ENCODE measurements at regions not wholly inside any gene's neighbourhood (a gene's known extent, or its start where the extent isn't known, plus 50 kb on each side); places are given as distances from the start of the nearest gene placed in this dataset.
A peak's percentile ranks its signal among the peaks of the same experiment; 100 is the strongest.

GRCh38 chr2:57181315-57182038 lies 865.1 kb upstream of the VRK2 start:
- Histone ChIP-seq H3K4me3 (ENCODE audit: low read depth, low read length) (no peak overlapping the region), H3K36me3 (ENCODE audit: control insufficient read depth, insufficient read depth, low read length) (no peaks in the 10 kb centered on the region), H3K27me3 (ENCODE audit: control insufficient read depth, insufficient read depth, low read length) (no peaks in the 10 kb centered on the region)
- TF ChIP-seq CTCF (IDR thresholded peaks at IDR 0.05; ENCODE audit: insufficient read depth, low read length, poor library complexity, severe bottlenecking): no peak
- no peak for DNase-seq (ENCODE audit: low read depth)

- no peaks in the 10 kb centered on the region for H3K36me3 ChIP-seq (ENCODE audit: control insufficient read depth, insufficient read depth, low read length)
- no peak for TF ChIP-seq CTCF (IDR thresholded peaks at IDR 0.05; ENCODE audit: insufficient read depth, low read length, poor library complexity, severe bottlenecking)
Measured at GRCh38 chr2:57182916-57183315, 863.7 kb upstream of the VRK2 start.

GRCh38 chr2:57185568-57185967 lies 861.0 kb upstream of the VRK2 start:
- DNase-seq (ENCODE audit: low read depth): no peak
- TF ChIP-seq CTCF (IDR thresholded peaks at IDR 0.05; ENCODE audit: insufficient read depth, low read length, poor library complexity, severe bottlenecking): no peak
- Histone ChIP-seq H3K36me3 (ENCODE audit: control insufficient read depth, insufficient read depth, low read length) (no peaks in the 10 kb centered on the region), H3K27me3 (ENCODE audit: control insufficient read depth, insufficient read depth, low read length) (no peaks in the 10 kb centered on the region), H3K4me3 (ENCODE audit: low read depth, low read length) (no peak overlapping the region)

More at GRCh38 chr2:57182916-57183315, 863.7 kb upstream of the VRK2 start:
- Histone ChIP-seq H3K4me3 (ENCODE audit: low read depth, low read length) (no peak overlapping the region), H3K27me3 (ENCODE audit: control insufficient read depth, insufficient read depth, low read length) (no peaks in the 10 kb centered on the region)
- no peak for DNase-seq (ENCODE audit: low read depth)

GRCh38 chr2:57190007-57190406 lies 856.6 kb upstream of the VRK2 start:
- Histone ChIP-seq H3K4me3 (ENCODE audit: low read depth, low read length) (no peak overlapping the region), H3K27me3 (ENCODE audit: control insufficient read depth, insufficient read depth, low read length) (no peaks in the 10 kb centered on the region), H3K36me3 (ENCODE audit: control insufficient read depth, insufficient read depth, low read length) (no peaks in the 10 kb centered on the region)
- no peak for TF ChIP-seq CTCF (IDR thresholded peaks at IDR 0.05; ENCODE audit: insufficient read depth, low read length, poor library complexity, severe bottlenecking)
- no peak for DNase-seq (ENCODE audit: low read depth)

- TF ChIP-seq CTCF (IDR thresholded peaks at IDR 0.05; ENCODE audit: insufficient read depth, low read length, poor library complexity, severe bottlenecking): no peak
Measured at GRCh38 chr2:57199663-57200062, 846.9 kb upstream of the VRK2 start.

DNA sequence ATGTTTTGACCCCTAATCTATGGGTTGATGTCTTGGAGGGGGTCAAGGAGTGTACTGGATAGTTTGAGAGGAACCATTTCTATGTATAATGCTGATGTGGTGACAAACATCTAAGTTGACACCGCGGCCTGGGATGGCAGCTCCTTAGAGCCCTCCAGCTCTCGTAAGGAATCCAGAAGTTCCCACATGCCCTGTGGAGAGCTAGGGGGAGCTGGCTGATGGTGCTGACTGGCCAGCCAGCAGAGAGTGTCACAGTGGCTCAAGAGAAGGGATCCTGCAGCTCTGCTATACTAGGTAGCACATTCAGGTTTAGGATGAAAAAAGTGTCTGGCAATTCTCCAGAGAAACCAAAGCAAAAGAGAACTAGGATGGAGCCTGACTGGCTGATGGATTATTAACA lies 842.2 kb upstream of the VRK2 start:
- no peaks in the 10 kb centered on the region for H3K36me3 ChIP-seq (ENCODE audit: control insufficient read depth, insufficient read depth, low read length)
- H3K4me3 ChIP-seq (ENCODE audit: low read depth, low read length): no peak overlapping the region
- TF ChIP-seq CTCF (IDR thresholded peaks at IDR 0.05; ENCODE audit: insufficient read depth, low read length, poor library complexity, severe bottlenecking): peak; percentile 2
- no peaks in the 10 kb centered on the region for H3K27me3 ChIP-seq (ENCODE audit: control insufficient read depth, insufficient read depth, low read length)
- no peak for DNase-seq (ENCODE audit: low read depth)

More at GRCh38 chr2:57199663-57200062, 846.9 kb upstream of the VRK2 start:
- no peaks in the 10 kb centered on the region for H3K36me3 ChIP-seq (ENCODE audit: control insufficient read depth, insufficient read depth, low read length)
- no peak for DNase-seq (ENCODE audit: low read depth)
- H3K4me3 ChIP-seq (ENCODE audit: low read depth, low read length): no peak overlapping the region
- no peaks in the 10 kb centered on the region for H3K27me3 ChIP-seq (ENCODE audit: control insufficient read depth, insufficient read depth, low read length)
